GM21723 (cell line): ENCODE measurements at regions not wholly inside any gene's neighbourhood (a gene's known extent, or its start where the extent isn't known, plus 50 kb on each side); places are given as distances from the start of the nearest gene placed in this dataset.
"Not testable (repeated sequence)": the region's sequence is repeated elsewhere in the genome, so short reads cannot be mapped to it uniquely, and the experiment has no call there.

Experiments used
- ATAC-seq: cut with Tn5 transposase; IDR thresholded peaks from one replicate; pipeline ENCODE4 v1.9.1; 2021; ENCODE audit warnings: mild to moderate bottlenecking, moderate library complexity; ENCODE audit not compliant: unreplicated experiment

GRCh38 chr6:156689656-156690055 is 87.5 kb upstream of the ARID1B start:
- ATAC-seq, result no peak

- ATAC-seq, result no peak
These were observed 88.6 kb upstream of the ARID1B start for GRCh38 chr6:156688620-156688971.

- peak; percentile 6 for ATAC-seq
These were observed 89.2 kb upstream of the ARID1B start for GRCh38 chr6:156687789-156688619.

- ATAC-seq, result peak; percentile 59
These were observed 90.0 kb upstream of the ARID1B start for GRCh38 chr6:156686995-156687788.

- ATAC-seq, result peak; percentile 31
These were observed 90.7 kb upstream of the ARID1B start for GRCh38 chr6:156686301-156686994.

GRCh38 chr6:156685823-156686222 is 91.4 kb upstream of the ARID1B start:
- no peak for ATAC-seq

- ATAC-seq, result no peak
These were observed 93.4 kb upstream of the ARID1B start for GRCh38 chr6:156683821-156684220.

- no peak for ATAC-seq
These were observed 100.5 kb upstream of the ARID1B start for GRCh38 chr6:156676721-156677120.

GRCh38 chr6:156674197-156674596 is 103.0 kb upstream of the ARID1B start:
- no peak for ATAC-seq

GRCh38 chr6:156670097-156670496 is 107.1 kb upstream of the ARID1B start:
- not testable (repeated sequence) for ATAC-seq

GRCh38 chr6:156662025-156662445 is 115.1 kb upstream of the ARID1B start:
- no peak for ATAC-seq

- no peak for ATAC-seq
These were observed 116.8 kb upstream of the ARID1B start for GRCh38 chr6:156660389-156660788.

- no peak for ATAC-seq
These were observed 117.4 kb upstream of the ARID1B start for GRCh38 chr6:156659822-156660198.

- ATAC-seq, result no peak
These were observed 118.0 kb upstream of the ARID1B start for GRCh38 chr6:156658966-156659821.

- no peak for ATAC-seq
These were observed 118.8 kb upstream of the ARID1B start for GRCh38 chr6:156658186-156658965.

GRCh38 chr6:156657296-156657695 is 119.9 kb upstream of the ARID1B start:
- ATAC-seq, result no peak

GRCh38 chr6:156654919-156655918 is 122.0 kb upstream of the ARID1B start:
- ATAC-seq, result no peak

GRCh38 chr6:156652231-156652750 is 124.9 kb upstream of the ARID1B start:
- ATAC-seq, result no peak
